Right cardiac atrium (tissue), 5 donors: ENCODE measurements at regions not wholly inside any gene's neighbourhood (a gene's known extent, or its start where the extent isn't known, plus 50 kb on each side); places are given as distances from the start of the nearest gene placed in this dataset.
"Not testable (repeated sequence)": the region's sequence is repeated elsewhere in the genome, so short reads cannot be mapped to it uniquely, and the experiment has no call there.

ENCODE experiments used
- ATAC-seq, 2 donors: fragments of 200-7000 bp; cut with Tn5 transposase; one replicate each; pipeline versions ENCODE4 v1.8.0 to v1.9.1; 2020; ENCODE audit warnings: moderate library complexity in 2 of 2, mild to moderate bottlenecking in 1 of 2
- DNase-seq, 3 donors: peaks; one replicate each; pipeline ENCODE4 v3.0.0-alpha.2; 2020
- H3K27ac ChIP-seq: one replicate; pipeline ENCODE4 v1.5.1; 2013; ENCODE audit warnings: mild to moderate bottlenecking, low read length, control low read depth, moderate library complexity
- H3K27me3 ChIP-seq: one replicate; pipeline ENCODE4 v1.6.1; 2013; ENCODE audit not compliant: control insufficient read depth, insufficient read depth
- H3K4me1 ChIP-seq: one replicate; pipeline ENCODE4 v1.6.1; 2013; ENCODE audit warnings: low read length; ENCODE audit not compliant: control insufficient read depth, insufficient read depth
- H3K4me3 ChIP-seq: one replicate; pipeline ENCODE4 v1.5.1; 2013; ENCODE audit warnings: low read length, control low read depth
- H3K9me3 ChIP-seq: one replicate; pipeline ENCODE4 v1.6.1; 2013; ENCODE audit warnings: low read length; ENCODE audit not compliant: control insufficient read depth
- WGBS: extraction: QIAGEN DNeasy Blood & Tissue Kit; methylation state at CpG from one replicate; pipeline ENCODE4 v1.1.7; 2013; 5-methylcytosine and 5-hydroxymethylcytosine counted together
- intact Hi-C, 4 donors: fragments of 100-400 bp; cut with DNase I; formaldehyde crosslinking; loops; one replicate each; pipeline versions ENCODE4 v1.11.0 to v1.14.0; 2022 to 2023
- donor health status: healthy with polysubstance abuse.
- donor health status: DM: no; HTN: yes; CAD: no.
- donor health status: DM: no; HTN: no; CAD: no.
- donor health status: DM: no; HTN: yes; CAD: no; lungs with severe emphysema.
- donor health status: DM: yes; HTN: yes; CAD: no.

DNA sequence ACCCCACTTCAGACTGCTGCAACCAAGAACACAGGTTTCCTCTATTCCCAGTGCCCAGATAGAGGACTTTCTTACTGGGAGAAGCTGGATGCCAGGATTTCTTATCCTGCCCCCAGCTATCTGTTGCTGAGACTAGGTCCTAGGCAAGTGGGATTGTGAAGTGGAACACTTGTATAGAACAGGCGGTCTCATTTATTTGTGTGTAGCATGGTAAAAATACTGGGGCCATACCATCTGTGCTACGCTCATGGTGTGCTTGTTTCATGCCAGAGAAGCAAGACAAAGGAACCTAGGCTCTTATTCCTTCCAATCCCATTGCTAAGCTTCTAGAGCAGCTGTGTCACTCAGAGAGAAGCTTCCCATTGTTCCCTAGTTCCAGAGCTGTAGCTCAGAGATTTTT lies 191.5 kb upstream of the EPHA6 start:
- ATAC-seq = no peak
- no peaks in the 10 kb centered on the region for H3K9me3 ChIP-seq
- intact Hi-C loops = no loop called here

GRCh38 chr3:96631050-96631449 lies 183.3 kb upstream of the EPHA6 start:
- no peak overlapping the region for H3K27ac ChIP-seq
- no peak overlapping the region for H3K4me3 ChIP-seq
- ATAC-seq (no peak), DNase-seq (no peak)
- no peaks in the 10 kb centered on the region for H3K4me1 ChIP-seq
- intact Hi-C loops = no loop called here
- H3K9me3 ChIP-seq = no peaks in the 10 kb centered on the region
- H3K27me3 ChIP-seq = no peaks in the 10 kb centered on the region
- WGBS = 86% methylated on average over 1 of the region's 1 CpG

More for the DNA sequence above, 191.5 kb upstream of the EPHA6 start:
- H3K4me3 ChIP-seq = no peak overlapping the region
- WGBS = 94% methylated on average over 2 of the region's 2 CpGs
- no peaks in the 10 kb centered on the region for H3K4me1 ChIP-seq
- no peak overlapping the region for H3K27ac ChIP-seq
- H3K27me3 ChIP-seq = no peaks in the 10 kb centered on the region
- DNase-seq = no peak

GRCh38 chr3:96646596-96646995 lies 167.8 kb upstream of the EPHA6 start:
- intact Hi-C loops = no loop called here
- peak in 1 of 3 donors; percentile 41 for DNase-seq
- no peaks in the 10 kb centered on the region for H3K4me1 ChIP-seq
- H3K4me3 ChIP-seq = no peak overlapping the region
- H3K9me3 ChIP-seq = no peaks in the 10 kb centered on the region
- ATAC-seq = no peak
- H3K27me3 ChIP-seq = no peaks in the 10 kb centered on the region
- H3K27ac ChIP-seq = no peak overlapping the region
- 87% methylated on average over 20 of the region's 20 CpGs for WGBS

DNA sequence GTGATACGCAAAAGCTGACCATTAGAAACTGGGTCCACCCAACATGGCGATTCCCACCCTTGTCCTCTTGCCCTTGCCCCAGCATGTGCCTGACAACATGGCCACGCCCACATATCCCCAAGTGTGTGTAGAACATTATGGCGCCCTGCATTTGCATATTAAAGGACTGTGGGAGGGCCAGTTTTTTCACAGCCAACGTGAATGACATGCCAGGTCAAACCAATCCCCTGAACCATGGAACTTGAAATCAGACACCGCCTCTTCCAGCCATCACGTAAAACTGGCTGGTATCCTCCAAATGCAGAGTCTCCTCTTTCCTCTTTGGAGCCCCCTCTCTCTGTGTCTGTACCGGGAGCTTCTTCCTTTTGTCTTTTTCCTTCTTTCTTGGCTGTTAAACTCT lies 156.7 kb upstream of the EPHA6 start:
- 84% methylated on average over 8 of the region's 8 CpGs for WGBS
- no peak for DNase-seq
- no peaks in the 10 kb centered on the region for H3K27me3 ChIP-seq
- intact Hi-C loops = loop anchor here in 1 of 4 donors (10.0 kb wide), 1 partner anchor 1323 kb away; no protein-coding TSS in a partner anchor
- no peaks in the 10 kb centered on the region for H3K4me1 ChIP-seq
- no peak for ATAC-seq
- H3K9me3 ChIP-seq = no peaks in the 10 kb centered on the region
- H3K4me3 ChIP-seq = no peak overlapping the region
- no peak overlapping the region for H3K27ac ChIP-seq

GRCh38 chr3:96671861-96672595 lies 142.4 kb upstream of the EPHA6 start:
- H3K27ac ChIP-seq, DNase-seq, intact Hi-C loops, H3K4me3 ChIP-seq, H3K9me3 ChIP-seq, H3K4me1 ChIP-seq, ATAC-seq, H3K27me3 ChIP-seq: not testable (repeated sequence)
- 84% methylated on average over 7 of the region's 7 CpGs for WGBS

DNA sequence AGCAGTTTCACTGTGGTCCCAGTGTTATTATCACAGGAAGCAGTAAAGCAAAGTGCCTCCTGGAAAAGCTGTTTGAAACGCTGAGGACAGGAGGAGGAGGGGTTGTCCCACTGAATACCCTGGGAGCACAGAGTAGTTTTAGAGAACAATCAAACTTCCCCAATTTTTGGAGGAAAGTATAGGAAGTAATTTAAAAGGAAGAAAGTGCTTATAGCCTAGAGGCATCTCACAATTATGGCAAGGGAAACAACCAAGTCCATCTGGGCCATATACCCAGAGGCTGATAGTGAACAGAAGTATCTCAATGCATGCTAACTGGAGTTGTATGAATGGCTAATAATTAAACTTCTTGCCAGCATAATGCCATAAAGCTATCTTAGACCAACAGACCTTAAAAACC lies 137.2 kb upstream of the EPHA6 start:
- intact Hi-C loops = no loop called here
- 4% methylated on average over 1 of the region's 1 CpG for WGBS
- Histone ChIP-seq H3K27ac (no peak overlapping the region), H3K9me3 (no peaks in the 10 kb centered on the region), H3K4me1 (no peaks in the 10 kb centered on the region), H3K27me3 (no peaks in the 10 kb centered on the region), H3K4me3 (no peak overlapping the region)
- DNase-seq (no peak), ATAC-seq (no peak)

DNA sequence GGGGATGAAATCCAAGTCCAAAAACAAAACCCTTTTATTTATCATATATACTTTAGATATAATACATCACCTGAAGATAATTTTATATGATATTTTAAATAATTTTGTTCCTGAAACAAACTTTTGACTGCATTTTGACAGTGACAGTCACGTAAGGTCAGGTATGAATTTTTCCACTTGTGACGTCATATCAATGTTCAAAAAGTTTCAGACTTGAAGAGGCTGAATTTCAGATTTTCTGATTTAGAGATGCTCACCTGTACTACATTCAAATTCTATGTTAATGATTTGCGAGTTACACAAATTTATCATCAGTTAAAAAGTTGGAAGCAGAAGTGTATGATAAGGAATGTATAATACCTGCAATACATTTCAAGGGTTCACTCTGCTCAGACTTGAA lies 136.1 kb upstream of the EPHA6 start:
- H3K4me1 ChIP-seq = no peaks in the 10 kb centered on the region
- DNase-seq (no peak), ATAC-seq (no peak)
- no peak overlapping the region for H3K27ac ChIP-seq
- no peaks in the 10 kb centered on the region for H3K27me3 ChIP-seq
- intact Hi-C loops = no loop called here
- WGBS = 93% methylated on average over 3 of the region's 3 CpGs
- no peaks in the 10 kb centered on the region for H3K9me3 ChIP-seq
- H3K4me3 ChIP-seq = no peak overlapping the region

DNA sequence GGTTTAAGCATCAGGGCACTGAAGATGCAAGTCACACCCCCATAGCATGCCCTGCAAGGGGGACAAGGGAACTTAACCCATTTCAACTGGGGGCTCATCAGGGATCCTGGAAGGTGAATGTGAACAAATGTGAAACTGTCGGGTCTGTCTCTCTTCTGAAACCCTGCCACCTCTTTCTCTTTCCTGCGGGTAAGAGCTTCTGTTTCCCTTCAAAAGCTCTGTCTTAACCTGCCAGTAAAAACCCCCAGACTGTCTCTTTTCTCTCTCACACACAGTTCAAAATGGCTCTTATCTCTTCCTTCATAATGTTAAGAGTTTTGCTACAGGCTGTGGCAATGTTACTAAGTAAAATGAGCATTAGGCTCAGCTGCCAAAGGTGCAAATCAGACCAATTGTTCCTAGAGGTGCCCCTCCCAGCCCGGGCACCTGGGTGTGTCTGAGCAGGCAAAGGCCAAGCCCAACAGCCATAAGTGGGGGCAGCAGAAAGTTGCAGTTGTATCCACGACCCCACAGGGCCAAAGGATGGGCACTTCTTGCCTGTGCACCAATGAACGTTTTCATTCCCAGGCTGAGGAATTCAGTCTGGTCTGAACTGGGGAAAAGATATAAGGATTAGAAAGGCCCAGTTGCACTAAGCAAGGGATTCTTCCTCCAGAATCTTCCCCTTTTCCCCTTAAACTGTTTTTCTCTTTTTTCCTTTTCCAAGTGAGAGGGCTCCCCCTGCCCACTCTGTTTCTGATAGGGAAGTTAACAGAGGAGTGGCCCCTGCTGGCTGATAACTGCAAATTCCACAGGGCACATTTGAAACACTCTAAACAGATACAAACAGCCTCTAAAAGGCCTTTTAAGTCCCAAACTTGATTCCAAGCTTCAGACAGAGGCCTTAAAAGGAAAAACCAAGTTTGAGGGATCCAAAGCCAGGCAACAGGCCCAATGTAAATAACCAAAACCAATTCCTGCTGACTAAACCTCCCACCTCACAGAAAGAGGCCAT lies 113.8 kb upstream of the EPHA6 start:
- no peak overlapping the region for H3K4me3 ChIP-seq
- no peak overlapping the region for H3K27ac ChIP-seq
- no peaks in the 10 kb centered on the region for H3K9me3 ChIP-seq
- WGBS = 34% methylated on average over 5 of the region's 5 CpGs
- no peaks in the 10 kb centered on the region for H3K4me1 ChIP-seq
- ATAC-seq (no peak), DNase-seq (no peak)
- no peaks in the 10 kb centered on the region for H3K27me3 ChIP-seq
- intact Hi-C loops = no loop called here

GRCh38 chr3:96705895-96706294 lies 108.5 kb upstream of the EPHA6 start:
- Histone ChIP-seq H3K4me3 (no peak overlapping the region), H3K27ac (no peak overlapping the region), H3K27me3 (no peaks in the 10 kb centered on the region), H3K9me3 (no peaks in the 10 kb centered on the region), H3K4me1 (no peaks in the 10 kb centered on the region)
- DNase-seq (no peak), ATAC-seq (no peak)
- intact Hi-C loops = no loop called here
- 90% methylated on average over 2 of the region's 2 CpGs for WGBS

- Histone ChIP-seq H3K27me3 (no peaks in the 10 kb centered on the region), H3K27ac (no peak overlapping the region), H3K9me3 (no peaks in the 10 kb centered on the region), H3K4me3 (no peak overlapping the region), H3K4me1 (no peaks in the 10 kb centered on the region)
- intact Hi-C loops = no loop called here
- no peak for DNase-seq
- no peak for ATAC-seq
These were observed 107.9 kb upstream of the EPHA6 start for GRCh38 chr3:96706509-96706908.

- no peak overlapping the region for H3K4me3 ChIP-seq
- intact Hi-C loops = no loop called here
- no peaks in the 10 kb centered on the region for H3K4me1 ChIP-seq
- no peaks in the 10 kb centered on the region for H3K9me3 ChIP-seq
- DNase-seq = no peak
- no peak overlapping the region for H3K27ac ChIP-seq
- H3K27me3 ChIP-seq = no peaks in the 10 kb centered on the region
- WGBS = 81% methylated on average over 2 of the region's 2 CpGs
- ATAC-seq = no peak
These were observed 102.6 kb upstream of the EPHA6 start for GRCh38 chr3:96711816-96712215.
